Body of pancreas (tissue), 4 donors: ENCODE measurements at regions not wholly inside any gene's neighbourhood (a gene's known extent, or its start where the extent isn't known, plus 50 kb on each side); places are given as distances from the start of the nearest gene placed in this dataset.

ENCODE experiments used
- CTCF ChIP-seq, 7 experiments: fragments of 450-650 bp in 4 of 7; fragments of 200-600 bp in 3 of 7; sonication (generic) in 3 of 7; IDR thresholded peaks; one replicate each; pipeline ENCODE4 v1.5.1; 2016 to 2019; ENCODE audit warnings: antibody characterized with exemption in 7 of 7
- POLR2A ChIP-seq, 3 donors: fragments of 450-650 bp; IDR thresholded peaks; one replicate each; pipeline ENCODE4 v1.6.1; 2016; ENCODE audit warnings: antibody characterized with exemption in 3 of 3, mild to moderate bottlenecking in 2 of 3

- TF ChIP-seq POLR2A (IDR thresholded peaks at IDR 0.05) (no peak), CTCF (IDR thresholded peaks at IDR 0.05) (no peak)
These were observed 118.1 kb upstream of the NAP1L1 start for GRCh38 chr12:76202621-76203020.
